Type B pancreatic cell (in vitro differentiated cells): ENCODE measurements at regions not wholly inside any gene's neighbourhood (a gene's known extent, or its start where the extent isn't known, plus 50 kb on each side); places are given as distances from the start of the nearest gene placed in this dataset.

ENCODE experiments used
- DNase-seq: peaks from one replicate; pipeline ENCODE4 v3.0.0; 2021; ENCODE audit warnings: mixed read lengths; ENCODE audit not compliant: unreplicated experiment; ENCODE audit errors: extremely low spot score
- H3K27ac Mint-ChIP-seq: 2 replicates; pipeline ENCODE4 v1.8.0; 2021; ENCODE audit warnings: mild to moderate bottlenecking, mixed read lengths
- H3K27me3 Mint-ChIP-seq: 2 replicates; pipeline ENCODE4 v1.8.0; 2021; ENCODE audit warnings: mixed read lengths
- H3K36me3 Mint-ChIP-seq: 2 replicates; pipeline ENCODE4 v1.8.0; 2021; ENCODE audit warnings: mixed read lengths
- H3K4me1 Mint-ChIP-seq: one replicate; pipeline ENCODE4 v1.8.0; 2021; ENCODE audit warnings: mixed read lengths; ENCODE audit not compliant: unreplicated experiment
- H3K4me3 Mint-ChIP-seq: 2 replicates; pipeline ENCODE4 v1.8.0; 2021; ENCODE audit warnings: mild to moderate bottlenecking, mixed read lengths
- H3K9me3 Mint-ChIP-seq: 2 replicates; pipeline ENCODE4 v1.8.0; 2021; ENCODE audit warnings: mixed read lengths
- TF ChIP-seq, protein P1 (sequence below): fragments of 200-600 bp; sonication (generic); conservative IDR thresholded peaks from 2 replicates; pipeline ENCODE4 v1.5.0; 2021; ENCODE audit warnings: antibody characterized with exemption, mild to moderate bottlenecking

DNA sequence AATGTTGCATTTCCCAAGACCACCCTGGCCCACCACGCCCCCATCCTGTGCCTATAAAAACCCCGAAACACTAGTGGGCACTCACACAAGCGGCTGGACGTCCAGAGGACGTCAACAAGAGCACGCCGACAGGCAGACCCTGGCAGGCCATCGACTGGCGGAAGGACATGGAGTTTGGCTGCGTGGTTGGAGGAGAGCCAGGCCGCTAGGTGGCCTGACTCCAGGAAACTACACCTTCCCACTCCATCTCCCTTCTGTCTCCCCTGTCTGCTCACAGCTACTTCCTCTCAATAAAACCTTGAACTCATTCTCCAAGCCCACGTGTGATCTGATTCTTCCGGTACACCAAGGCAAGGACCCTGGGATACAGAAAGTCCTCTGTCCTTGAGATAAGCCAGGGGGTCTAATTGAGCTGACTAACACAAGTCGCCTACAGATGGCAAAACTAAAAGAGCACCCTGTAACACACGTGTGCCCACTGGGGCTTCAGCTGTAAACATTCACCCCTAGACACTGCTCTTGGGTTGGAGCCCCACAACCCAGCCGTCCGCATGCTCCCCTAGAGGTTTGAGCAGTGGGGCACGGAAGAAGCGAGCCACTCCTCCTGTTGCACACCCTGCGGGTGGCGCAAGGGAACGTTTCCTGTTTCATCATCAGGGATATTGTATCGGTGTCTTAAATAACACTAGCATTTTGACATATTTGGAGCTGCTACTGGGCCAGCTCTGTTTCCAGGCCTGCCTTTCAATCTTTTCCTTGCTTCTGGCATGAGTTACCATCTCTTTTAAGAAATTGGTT is 54.5 kb upstream of the TAF11L2 start:
- no peaks in the 10 kb centered on the region for H3K36me3 Mint-ChIP-seq
- no peak overlapping the region for H3K4me3 Mint-ChIP-seq
- no peak overlapping the region for H3K27ac Mint-ChIP-seq
- no peaks in the 10 kb centered on the region for H3K4me1 Mint-ChIP-seq
- no peak for DNase-seq
- peaks cover 1% of the 10 kb centered on the region for H3K9me3 Mint-ChIP-seq
- TF ChIP-seq, protein P1, sequence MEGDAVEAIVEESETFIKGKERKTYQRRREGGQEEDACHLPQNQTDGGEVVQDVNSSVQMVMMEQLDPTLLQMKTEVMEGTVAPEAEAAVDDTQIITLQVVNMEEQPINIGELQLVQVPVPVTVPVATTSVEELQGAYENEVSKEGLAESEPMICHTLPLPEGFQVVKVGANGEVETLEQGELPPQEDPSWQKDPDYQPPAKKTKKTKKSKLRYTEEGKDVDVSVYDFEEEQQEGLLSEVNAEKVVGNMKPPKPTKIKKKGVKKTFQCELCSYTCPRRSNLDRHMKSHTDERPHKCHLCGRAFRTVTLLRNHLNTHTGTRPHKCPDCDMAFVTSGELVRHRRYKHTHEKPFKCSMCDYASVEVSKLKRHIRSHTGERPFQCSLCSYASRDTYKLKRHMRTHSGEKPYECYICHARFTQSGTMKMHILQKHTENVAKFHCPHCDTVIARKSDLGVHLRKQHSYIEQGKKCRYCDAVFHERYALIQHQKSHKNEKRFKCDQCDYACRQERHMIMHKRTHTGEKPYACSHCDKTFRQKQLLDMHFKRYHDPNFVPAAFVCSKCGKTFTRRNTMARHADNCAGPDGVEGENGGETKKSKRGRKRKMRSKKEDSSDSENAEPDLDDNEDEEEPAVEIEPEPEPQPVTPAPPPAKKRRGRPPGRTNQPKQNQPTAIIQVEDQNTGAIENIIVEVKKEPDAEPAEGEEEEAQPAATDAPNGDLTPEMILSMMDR: no peak
- no peaks in the 10 kb centered on the region for H3K27me3 Mint-ChIP-seq

DNA sequence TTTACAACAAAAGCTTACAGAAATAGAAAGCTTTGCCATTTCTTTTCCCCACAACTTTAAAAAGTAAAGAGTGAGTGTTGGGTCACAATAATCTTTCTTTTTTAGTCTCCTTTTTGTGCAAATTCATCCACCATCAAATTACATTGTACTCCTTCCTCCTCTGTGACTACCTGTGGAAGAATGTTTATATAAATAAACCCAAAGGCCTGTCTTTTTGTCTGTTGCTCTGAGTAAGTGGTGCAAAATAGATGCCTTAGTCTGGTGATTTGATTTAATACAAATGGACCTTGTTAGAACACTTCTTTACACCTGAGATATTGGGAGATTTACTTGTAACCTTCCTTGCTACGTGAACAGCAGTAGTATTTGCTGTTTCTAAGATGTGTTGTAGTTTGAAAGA is 53.5 kb upstream of the TAF11L2 start:
- Mint-ChIP-seq H3K9me3 (no peaks in the 10 kb centered on the region), H3K4me3 (no peak overlapping the region), H3K27me3 (no peaks in the 10 kb centered on the region), H3K36me3 (no peaks in the 10 kb centered on the region), H3K27ac (no peak overlapping the region), H3K4me1 (no peaks in the 10 kb centered on the region)
- TF ChIP-seq, protein P1: no peak
- DNase-seq: no peak

DNA sequence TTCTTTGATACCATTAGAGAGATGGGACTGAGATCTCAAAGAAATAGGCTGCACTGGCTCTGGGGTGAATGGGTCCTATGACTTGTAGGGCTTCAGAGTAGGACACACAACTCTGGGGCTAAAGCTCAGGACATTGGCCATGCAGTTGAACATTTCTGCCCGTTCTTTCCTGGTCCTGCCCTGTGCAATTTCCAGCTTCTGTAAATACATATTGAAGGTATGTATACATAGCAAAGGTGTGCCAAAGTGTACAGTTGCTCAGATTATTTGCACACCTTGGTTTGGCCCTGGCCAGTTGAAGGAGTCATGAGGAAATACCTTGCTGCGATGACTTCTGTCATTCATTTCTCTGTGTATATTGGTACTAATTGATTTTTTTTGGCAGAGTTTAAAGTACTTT is 52.8 kb upstream of the TAF11L2 start:
- no peaks in the 10 kb centered on the region for H3K27me3 Mint-ChIP-seq
- H3K9me3 Mint-ChIP-seq: no peaks in the 10 kb centered on the region
- no peaks in the 10 kb centered on the region for H3K4me1 Mint-ChIP-seq
- H3K36me3 Mint-ChIP-seq: no peaks in the 10 kb centered on the region
- DNase-seq: no peak
- H3K4me3 Mint-ChIP-seq: no peak overlapping the region
- no peak overlapping the region for H3K27ac Mint-ChIP-seq
- TF ChIP-seq, protein P1: no peak
